Superior temporal gyrus (tissue), 1 donor: ENCODE measurements at regions not wholly inside any gene's neighbourhood (a gene's known extent, or its start where the extent isn't known, plus 50 kb on each side); places are given as distances from the start of the nearest gene placed in this dataset.
"Not testable (repeated sequence)": the region's sequence is repeated elsewhere in the genome, so short reads cannot be mapped to it uniquely, and the experiment has no call there.

Experiments used
- DNase-seq: peaks from one replicate; pipeline ENCODE4 v3.0.0-alpha.2; 2016; ENCODE audit errors: extremely low spot score

DNA sequence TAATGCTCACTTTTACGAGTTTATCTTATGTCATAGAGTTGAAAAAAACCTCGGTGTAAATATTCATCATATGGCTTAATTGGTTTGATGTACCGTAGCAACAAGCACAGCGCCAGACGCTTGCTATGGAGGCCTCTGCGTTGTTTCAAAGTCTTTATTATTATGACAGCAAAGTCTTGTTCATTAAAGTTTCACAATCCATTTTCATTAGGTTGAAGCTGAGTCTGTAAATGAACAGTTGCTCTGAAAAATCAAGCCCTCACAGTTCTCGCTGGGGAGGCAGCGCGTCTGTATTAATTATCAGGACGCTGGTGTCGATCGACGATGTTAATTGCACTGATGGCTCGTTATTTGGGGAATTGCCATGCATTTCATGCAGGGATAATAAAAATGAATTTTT lies 185.6 kb downstream of the INSC start:
- no peak for DNase-seq

DNA sequence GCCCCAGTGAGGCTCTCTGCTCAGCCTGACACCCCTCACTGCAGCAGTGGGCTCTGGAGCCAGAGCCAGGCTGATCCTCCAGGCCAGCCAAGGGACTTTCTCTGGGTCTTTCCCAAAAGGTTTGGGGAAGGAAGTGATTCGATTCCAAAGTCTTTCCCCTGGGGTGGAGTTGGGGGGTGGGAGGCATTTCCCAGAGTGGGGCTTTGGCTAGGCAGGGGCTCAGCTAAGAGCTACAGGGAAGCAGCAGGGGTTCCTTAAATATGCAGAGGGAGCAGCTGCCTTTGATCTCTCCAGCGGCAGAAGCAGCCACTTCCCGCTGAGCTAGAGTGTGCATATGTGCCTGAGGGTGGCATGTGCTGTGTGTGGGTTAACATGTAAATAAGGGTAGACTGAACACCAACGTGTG lies 192.9 kb downstream of the INSC start:
- no peak for DNase-seq

DNA sequence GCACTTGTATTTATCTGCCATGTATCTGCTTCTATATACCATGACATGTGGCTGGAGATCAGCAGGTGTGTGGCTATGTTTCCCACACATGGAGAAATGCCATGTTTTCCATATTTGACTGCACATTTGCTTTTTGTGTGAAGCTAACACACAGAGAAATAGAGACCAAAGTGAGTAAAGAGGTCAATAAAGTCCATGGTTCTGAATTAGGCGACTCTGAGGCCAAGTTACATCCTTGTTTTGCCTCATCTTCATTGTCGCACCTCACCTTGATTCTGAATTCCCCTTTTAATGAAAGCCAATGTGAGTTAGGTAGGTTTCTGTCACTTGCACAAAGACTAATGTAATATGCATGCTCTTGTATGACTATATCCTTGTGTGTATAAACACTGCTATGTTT lies 194.1 kb downstream of the INSC start:
- no peak for DNase-seq

DNA sequence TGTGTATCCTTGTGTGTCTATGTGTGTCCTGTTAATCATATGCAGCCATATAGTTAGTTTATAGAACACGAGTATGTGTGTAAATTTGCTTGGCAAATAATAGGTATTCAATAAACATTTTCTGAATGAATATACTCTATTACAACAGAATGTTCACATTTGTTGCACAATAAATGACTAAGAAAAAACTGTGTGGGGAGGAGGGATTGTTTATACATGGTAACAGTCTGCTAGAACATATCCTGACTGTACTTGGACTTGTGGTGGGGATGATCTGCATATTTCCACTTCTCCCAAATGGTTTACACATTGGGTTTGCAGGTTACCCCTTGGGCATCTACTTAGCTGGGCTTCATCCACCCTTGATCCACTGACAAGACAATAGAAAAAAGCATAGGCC lies 194.6 kb downstream of the INSC start:
- DNase-seq, result no peak

DNA sequence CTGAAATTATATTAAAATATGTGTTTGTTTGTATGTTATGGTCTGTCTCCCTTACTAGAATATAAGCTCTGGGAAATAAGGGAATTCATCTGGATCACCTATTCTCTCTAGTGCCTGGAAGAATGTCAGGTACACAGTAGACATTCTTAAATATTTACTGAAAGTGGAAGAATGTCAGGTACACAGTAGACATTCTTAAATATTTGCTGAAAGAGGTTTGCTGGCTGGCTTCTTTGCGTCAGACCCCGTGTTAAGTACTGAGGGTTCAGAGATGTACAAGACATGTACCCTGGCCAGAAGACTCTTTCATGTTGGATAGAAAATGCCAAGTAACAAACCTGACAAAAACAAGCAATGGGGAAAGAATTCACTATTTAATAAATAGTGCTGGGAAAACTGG lies 199.1 kb downstream of the INSC start:
- DNase-seq, result no peak

DNA sequence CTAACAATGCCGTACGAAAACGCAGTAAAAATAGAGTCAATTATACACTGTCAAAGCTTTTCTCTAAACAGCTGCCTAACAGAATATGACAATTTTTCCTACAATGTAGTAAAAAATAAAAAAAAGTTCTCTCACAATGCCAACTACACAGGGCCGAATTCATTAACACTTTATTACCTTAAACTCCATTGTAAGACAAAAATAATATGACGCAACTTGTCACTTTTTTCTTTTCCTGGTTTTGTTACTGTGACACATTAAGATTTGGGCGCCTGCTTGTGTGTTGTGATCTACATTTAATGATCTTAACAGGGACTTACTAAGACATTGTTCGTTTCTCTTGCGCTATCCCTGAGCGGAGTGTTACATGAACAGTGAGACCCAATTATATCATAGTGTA lies 204.1 kb downstream of the INSC start:
- no peak for DNase-seq

DNA sequence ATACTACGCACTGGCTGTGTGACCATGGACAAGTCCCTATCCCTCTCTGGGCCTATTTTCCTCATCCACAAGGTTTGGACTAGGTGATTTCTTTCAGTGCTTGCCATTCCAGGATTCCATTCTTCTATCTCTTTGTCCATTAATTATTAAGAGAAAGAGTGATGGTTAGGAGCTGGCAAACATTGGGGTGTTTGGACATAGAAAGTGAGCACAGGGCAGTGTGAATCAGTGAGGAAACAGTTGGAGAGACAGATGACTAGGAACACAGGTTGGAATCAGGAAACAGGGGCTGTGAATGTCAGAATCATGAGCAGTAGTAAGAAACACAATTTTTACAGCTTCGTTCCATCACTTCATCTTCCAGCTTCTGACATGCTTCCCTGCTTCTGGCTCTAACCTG lies 211.8 kb downstream of the INSC start:
- no peak for DNase-seq

DNA sequence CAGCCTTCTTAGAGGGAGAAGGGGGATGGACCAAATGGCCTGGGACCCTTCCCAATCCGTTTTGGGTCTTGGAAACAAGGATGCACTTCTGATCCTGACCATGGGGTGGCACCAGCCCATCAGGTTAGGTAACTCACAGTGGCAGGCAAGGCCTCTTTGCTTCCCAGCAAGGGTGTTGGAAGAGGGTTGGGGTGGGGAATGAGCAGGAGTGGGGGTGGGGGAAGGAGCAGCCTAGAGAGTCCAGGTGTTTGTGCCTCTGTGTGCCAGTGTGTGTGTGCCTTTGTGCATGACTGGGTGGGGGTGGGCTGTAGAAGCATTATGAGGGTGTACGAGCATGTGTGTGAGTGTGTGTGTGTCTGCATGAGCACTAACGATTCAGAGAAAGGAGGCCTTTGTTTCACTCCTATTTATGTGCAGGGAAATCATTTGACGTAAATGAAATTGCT lies 213.1 kb downstream of the INSC start:
- peak; percentile 63 for DNase-seq

DNA sequence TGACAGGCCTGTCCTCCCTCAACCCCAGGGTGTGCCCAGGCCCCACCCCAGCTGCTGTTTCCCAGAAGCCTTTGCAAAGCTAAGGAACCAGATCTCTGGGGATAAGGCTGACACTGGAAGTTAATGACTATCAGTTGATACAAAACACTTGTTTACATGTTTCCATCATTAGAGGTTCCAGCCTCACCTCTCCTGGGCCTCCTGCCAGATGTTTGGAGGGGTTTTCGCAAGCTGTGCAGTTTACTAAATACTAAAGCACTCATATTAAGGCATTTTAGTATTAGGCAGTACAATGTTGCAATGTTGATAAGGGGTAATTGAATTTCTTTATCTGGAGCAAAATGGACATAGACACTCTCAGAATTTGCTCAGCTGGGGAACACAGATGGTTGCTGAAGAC lies 218.7 kb downstream of the INSC start:
- no peak for DNase-seq

DNA sequence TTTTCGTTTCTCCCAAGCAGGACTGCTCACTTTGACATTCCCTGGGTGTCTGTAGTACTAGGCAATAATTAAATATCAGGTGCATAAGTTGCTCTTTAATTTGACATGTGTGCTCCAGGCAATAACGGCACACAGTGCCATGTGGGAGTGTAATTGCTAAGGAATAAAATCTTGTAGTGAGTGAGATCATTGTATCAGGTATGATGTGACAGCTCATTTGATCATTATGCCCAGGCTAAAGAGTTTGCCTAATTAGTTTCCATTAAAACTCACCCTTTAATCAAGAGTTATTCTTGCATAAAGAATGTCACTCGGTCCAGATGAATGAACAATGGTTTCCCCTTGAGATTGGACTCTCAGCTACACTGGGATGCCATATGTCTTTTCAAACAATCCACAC lies 220.0 kb downstream of the INSC start:
- no peak for DNase-seq

DNA sequence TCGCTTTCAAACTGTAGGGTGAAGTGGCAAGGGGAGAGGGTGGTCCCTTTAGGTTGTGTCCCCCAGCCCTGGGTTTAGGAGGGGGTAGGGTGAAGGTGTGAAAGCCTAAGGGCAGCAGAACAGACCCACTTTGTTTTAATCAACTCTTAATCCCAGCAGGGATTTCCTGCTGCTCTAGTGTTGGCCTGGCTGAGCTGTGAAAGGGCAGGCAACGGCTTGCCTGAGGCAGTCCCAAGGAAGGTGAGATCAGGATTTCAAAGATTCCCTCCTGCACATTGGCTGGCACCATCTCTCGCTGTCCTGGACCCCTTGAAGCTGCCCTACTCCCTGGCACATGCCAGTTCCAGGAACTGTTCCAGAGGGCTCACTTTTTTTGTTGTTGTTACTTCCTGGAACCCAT lies 221.3 kb downstream of the INSC start:
- no peak for DNase-seq

DNA sequence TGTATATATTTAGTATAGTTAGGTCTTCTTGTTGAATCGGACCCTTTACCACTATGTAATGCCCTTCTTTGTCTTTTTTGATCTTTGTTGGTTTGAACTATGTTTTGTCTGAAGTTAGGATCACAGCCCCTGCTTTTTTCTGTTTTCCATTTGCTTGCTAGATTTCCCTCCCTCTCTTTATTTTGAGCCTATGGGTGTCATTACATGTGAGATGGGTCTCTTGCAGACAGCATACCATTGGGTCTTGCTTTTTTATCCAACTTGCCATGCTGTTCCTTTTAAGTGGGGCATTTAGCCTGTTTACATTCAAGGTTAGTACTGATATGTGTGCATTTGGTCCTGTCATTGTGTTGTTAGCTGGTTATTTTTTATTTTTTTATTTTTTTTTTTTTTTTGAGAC lies 224.6 kb downstream of the INSC start:
- no peak for DNase-seq

DNA sequence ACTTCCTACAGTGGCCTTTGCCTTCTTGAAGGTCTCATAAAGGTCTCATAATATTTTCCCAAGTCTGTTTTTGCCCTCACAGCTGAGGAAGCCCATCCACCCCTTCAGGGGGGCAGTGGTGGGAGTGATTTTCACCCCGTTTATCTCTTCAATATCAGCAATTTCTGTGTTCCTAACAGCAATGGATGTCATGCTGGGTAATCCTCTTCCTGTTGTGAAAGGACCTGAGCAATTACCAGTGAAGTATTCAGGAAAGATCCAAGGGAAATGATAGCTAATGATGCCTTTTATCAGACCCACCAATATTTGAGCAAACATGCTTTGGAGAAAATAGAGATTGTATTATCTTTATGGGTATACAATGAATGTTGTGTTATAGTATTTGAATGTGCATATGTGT lies 226.9 kb downstream of the INSC start:
- DNase-seq, result no peak

DNA sequence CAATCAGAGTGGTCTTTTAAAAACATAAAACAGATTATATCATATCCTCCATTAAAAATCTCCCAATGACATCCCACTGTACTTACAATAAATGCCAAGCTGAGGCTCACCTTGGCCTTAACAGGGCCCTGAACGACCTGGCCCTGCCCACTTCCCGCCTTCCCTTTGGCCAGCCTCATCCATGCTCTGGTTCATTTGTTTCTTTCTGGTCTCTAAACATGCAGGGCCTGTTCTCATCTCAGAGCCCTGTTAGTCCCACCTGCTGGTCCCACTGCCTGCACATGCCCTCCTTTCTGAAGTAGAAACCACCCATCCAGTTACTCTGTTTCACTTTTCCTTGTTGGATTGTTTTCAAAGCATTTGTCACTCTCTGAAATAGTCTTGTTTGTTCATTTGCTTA lies 227.4 kb downstream of the INSC start:
- DNase-seq, result no peak

DNA sequence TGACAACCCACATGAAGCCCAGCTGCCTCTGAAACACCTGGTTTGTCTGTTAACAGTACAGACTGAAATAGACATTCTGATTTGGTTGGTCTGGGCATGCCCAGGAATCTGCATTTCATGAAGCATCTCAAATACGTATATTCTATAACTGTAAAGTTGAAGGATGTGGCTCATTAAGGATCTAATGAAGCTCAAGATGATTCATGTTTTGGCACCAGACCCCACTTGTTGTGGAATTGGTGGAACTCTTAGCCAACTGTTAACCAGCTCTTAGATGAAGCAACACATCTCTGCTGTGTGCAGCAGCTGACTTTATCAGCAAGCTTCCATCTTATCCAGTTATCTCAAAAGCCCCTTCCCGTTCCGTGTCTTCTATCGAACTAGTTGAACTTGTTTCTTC lies 232.2 kb downstream of the INSC start:
- no peak for DNase-seq

DNA sequence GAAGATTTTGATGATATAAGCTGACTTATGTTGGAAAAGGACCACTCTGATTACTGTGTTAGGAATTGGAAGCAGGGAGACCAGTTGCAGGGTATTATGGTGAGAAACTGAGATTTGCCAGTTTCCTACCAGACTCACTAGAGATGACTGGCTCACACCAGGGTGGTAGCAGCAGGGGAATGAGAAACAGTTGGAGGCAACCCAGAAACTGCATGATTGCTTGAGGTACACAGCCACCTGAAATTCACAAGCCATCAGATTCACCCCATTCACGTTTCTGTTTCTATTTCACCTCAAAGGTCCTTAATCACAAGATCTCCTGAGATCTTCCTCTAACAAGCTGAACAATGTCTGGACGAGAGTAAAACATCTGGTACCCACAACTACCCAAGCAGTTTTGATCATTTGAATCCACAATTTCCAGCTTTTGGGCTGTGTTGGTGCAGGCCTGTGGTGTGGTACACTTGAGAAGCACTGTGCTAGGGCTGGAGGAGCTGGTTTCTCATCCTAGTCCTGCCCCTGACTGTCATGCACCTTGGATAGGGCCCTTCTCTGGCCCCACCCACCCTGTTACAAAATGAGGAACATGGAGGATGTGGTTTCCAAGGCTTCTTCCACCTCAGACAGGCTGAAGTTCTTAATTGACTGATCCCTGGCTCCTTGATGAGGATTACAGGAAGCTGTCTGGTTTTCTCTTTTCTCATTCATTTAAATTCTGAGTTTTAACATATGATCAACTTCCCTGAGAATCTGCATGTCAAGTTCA lies 233.4 kb downstream of the INSC start:
- DNase-seq, result no peak

DNA sequence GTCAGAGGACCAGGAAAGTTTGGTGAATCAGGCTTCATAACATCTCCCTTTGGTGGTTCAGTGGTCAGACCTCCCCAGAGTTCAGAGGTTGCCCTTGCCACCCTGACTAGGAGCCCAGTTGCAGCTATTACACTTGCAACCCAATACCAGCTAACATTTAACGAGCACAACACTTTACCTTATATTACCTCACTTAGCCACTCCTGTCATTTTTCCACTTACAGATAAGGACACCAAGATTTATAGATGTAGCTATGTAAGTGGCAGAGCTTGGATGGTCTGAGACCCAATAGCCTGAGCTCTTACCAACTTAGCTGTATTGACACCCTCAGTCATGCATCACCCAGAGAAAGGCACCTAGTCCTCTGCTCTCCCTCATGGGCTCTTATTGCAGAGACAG lies 234.7 kb downstream of the INSC start:
- no peak for DNase-seq

DNA sequence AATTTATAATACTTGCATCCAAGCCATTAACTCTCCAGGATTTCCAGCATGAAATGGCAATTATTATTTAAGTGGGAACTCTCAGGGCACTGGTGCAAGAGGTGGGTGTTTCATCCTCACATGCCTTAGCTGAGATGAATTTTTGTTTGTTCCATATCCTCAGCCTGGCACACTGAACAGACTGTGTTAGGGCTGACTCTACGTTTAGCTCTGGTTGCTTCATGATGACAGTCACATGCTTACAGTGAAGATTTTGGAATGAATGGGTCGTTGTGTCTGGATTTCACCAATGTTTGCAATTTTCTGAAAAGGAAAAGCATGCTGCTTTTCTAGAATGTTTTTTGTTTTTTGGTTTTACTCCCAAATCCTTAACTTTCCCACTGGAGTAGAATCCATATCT lies 246.6 kb downstream of the INSC start:
- DNase-seq, result no peak

DNA sequence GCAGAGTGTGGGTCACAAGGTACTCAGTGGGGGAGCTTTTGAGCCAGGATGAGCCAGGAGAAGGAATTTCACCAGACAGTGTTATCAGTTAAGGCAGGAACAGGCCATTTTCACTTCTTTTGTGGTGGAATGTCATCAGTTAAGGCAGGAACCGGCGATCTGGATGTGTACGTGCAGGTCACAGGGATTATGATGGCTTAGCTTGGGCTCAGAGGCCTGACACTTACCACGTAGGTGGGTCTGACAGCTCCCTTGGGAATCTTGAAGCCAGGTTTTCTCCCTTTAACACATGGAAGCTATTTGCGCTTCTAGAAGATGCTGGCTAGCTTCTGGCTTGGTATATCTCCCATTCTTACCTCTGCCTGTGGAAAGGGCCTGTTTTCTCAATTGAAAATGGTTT lies 250.6 kb downstream of the INSC start:
- DNase-seq, result not testable (repeated sequence)

DNA sequence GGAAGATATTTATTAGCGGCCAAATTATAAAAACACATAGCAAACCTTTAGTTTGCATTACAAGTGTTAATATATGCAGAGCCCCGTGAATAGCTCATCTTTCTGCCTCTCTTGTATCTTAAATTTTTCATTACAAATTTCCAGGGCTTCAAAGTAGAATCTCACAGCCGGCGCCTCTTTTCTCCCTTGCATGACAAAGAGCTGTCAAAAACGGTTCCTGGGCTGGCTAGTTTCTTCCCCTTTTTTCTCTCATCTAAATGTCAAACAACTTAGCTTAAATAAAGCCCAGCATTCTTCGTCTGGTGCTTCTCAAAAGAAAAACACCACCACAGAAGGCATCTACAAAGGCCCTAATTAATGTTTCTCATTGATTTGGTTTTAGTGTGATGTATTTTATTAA lies 253.0 kb downstream of the INSC start:
- DNase-seq, result no peak

DNA sequence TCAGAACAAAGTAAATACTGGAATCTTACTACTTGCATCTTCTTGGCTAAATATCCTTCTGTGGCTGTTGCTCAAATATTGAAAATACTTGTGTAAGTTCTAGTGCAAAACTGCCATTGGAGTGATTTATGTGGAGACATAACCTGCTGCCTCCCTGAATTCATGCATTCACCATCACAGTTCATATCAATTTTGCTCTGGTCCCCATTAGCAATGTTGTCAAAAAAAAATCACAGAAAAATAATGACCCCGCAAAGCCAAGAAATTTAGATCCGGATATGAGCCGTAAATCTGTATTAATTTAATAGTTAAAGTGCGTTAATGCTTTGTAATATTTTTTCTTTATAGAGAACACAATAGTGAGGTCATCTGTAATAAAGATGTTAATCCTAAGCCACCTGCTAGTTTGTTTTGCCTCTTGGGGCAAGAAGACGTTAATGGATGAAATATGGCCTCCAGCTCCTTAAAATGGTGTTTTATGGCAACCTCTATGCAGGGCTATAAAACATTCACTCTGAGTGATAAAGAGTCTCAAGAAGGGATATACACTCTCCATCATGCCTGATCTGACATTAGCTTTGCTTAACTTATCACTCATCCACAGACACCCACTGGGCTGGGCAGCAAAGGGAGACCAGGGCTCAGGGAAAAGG lies 255.9 kb downstream of the INSC start:
- no peak for DNase-seq

DNA sequence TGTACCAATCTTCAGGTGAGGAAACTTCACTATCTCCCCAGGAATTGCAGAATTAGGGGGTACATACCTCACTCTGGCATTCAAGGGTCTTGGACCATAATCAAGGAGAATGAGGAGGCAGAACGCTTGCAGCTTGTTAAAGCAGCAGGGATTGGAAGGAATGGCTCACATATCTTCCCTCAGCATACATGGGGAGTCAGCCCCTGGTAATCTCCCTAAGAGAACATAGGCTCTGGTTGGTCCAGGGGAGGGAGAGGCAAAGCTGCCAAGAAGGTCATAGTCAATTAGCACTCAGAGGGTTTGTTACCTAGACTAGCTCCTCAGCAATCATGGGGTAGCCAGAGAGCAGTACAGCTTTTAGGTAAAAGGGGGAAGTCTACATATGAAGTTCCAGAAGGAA lies 256.8 kb downstream of the INSC start:
- DNase-seq, result no peak

DNA sequence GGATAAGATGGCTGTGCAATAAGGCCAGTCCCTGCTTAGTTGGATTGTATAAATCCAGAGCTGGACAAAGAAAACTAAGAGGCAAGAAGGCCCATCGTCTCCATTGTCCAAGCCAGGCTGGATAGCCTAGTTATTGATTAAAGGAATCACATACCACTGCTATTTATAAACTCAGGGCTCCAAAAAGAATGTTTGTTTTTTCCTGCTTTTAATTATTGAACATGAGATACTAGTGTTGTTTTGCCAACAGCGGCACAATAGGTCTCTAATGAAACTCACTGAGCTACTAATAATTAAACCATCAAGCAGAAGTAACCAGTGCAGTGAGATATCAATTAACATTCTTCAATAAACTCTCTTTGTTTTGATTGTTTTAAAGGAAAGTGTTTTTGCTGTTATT lies 259.7 kb downstream of the INSC start:
- DNase-seq, result no peak

DNA sequence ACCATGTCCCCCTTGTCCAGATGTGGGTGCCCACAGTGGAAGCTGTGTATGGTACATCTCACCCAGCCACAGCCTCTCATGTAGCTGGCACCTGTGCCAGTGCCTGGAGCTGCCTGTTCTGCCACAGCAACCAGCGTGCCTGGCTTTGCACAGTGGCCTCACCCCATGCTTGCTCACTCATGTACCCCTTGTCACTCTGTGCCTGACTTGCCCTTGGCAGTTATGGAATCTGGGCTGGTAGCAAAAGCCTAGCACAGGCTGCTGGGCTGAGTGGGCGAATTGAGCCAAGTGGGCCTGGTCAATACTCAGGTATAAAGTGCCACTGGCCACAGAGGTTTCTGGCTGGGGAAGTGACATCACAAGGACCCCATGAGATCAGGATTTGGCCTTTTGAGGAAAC lies 264.2 kb downstream of the INSC start:
- no peak for DNase-seq
